Endothelial cell (in vitro differentiated cells): ENCODE measurements at regions not wholly inside any gene's neighbourhood (a gene's known extent, or its start where the extent isn't known, plus 50 kb on each side); places are given as distances from the start of the nearest gene placed in this dataset.

Experiments used
- DNase-seq: peaks from one replicate; pipeline ENCODE4 v3.0.0; 2021; ENCODE audit warnings: low spot score
- H3K27ac Mint-ChIP-seq: one replicate; pipeline ENCODE4 v1.8.0; 2021; ENCODE audit warnings: mixed read lengths, inconsistent platforms; ENCODE audit not compliant: unreplicated experiment
- H3K27me3 Mint-ChIP-seq: one replicate; pipeline ENCODE4 v1.8.0; 2021; ENCODE audit warnings: mild to moderate bottlenecking, moderate library complexity, mixed read lengths, inconsistent platforms; ENCODE audit not compliant: unreplicated experiment
- H3K36me3 Mint-ChIP-seq: one replicate; pipeline ENCODE4 v1.8.0; 2021; ENCODE audit warnings: mild to moderate bottlenecking, low read depth, mixed read lengths, inconsistent platforms; ENCODE audit not compliant: unreplicated experiment
- H3K4me1 Mint-ChIP-seq: one replicate; pipeline ENCODE4 v1.8.0; 2021; ENCODE audit warnings: mild to moderate bottlenecking, mixed read lengths, inconsistent platforms; ENCODE audit not compliant: unreplicated experiment
- H3K4me3 Mint-ChIP-seq: one replicate; pipeline ENCODE4 v1.8.0; 2021; ENCODE audit warnings: mild to moderate bottlenecking, mixed read lengths, inconsistent platforms; ENCODE audit not compliant: unreplicated experiment
- H3K9me3 Mint-ChIP-seq: one replicate; pipeline ENCODE4 v1.8.0; 2021; ENCODE audit warnings: mixed read lengths, inconsistent platforms; ENCODE audit not compliant: unreplicated experiment
- TF ChIP-seq, protein P1 (sequence below): fragments of 200-600 bp; sonication (generic); IDR thresholded peaks from one replicate; pipeline ENCODE4 v1.5.0; 2021; ENCODE audit warnings: antibody characterized with exemption; ENCODE audit not compliant: unreplicated experiment

GRCh38 chr7:92889081-92889480, 52.7 kb upstream of the CDK6 start:
- Mint-ChIP-seq H3K9me3 (no peaks in the 10 kb centered on the region), H3K27ac (no peak overlapping the region), H3K27me3 (peaks cover 3% of the 10 kb centered on the region), H3K4me3 (no peak overlapping the region), H3K4me1 (peaks cover 10% of the 10 kb centered on the region), H3K36me3 (no peaks in the 10 kb centered on the region)
- TF ChIP-seq, protein P1, sequence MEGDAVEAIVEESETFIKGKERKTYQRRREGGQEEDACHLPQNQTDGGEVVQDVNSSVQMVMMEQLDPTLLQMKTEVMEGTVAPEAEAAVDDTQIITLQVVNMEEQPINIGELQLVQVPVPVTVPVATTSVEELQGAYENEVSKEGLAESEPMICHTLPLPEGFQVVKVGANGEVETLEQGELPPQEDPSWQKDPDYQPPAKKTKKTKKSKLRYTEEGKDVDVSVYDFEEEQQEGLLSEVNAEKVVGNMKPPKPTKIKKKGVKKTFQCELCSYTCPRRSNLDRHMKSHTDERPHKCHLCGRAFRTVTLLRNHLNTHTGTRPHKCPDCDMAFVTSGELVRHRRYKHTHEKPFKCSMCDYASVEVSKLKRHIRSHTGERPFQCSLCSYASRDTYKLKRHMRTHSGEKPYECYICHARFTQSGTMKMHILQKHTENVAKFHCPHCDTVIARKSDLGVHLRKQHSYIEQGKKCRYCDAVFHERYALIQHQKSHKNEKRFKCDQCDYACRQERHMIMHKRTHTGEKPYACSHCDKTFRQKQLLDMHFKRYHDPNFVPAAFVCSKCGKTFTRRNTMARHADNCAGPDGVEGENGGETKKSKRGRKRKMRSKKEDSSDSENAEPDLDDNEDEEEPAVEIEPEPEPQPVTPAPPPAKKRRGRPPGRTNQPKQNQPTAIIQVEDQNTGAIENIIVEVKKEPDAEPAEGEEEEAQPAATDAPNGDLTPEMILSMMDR, result no peak
- DNase-seq, result no peak
